Hippocampal formation (tissue), 2 donors: ENCODE measurements at regions not wholly inside any gene's neighbourhood (a gene's known extent, or its start where the extent isn't known, plus 50 kb on each side); places are given as distances from the start of the nearest gene placed in this dataset.
"Not testable (repeated sequence)": the region's sequence is repeated elsewhere in the genome, so short reads cannot be mapped to it uniquely, and the experiment has no call there.

Source experiments
- DNase-seq, 2 donors: peaks; one replicate each; lab custom pipeline; 2025; lab: John Stamatoyannopoulos, UW

DNA sequence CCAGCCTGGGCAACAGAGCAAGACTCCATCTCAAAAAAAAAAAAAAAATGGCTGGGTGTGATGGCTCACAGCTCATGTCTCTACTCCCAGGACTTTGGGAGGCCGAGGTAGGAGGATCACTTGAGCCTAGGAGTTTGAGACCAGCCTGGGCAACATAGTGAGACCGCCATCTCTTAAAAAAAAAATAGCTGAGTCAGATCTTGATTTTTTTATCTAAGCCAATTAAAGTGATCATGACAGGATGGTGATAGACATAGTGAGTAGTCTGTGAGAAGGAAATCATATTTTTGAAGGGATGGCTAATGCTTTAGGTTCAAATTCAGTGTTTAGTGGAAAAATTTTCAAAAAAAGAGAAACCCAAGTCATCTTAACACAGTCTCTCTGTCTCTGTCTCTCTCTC is 114.6 kb upstream of the JARID2 start:
- no peak for DNase-seq

DNA sequence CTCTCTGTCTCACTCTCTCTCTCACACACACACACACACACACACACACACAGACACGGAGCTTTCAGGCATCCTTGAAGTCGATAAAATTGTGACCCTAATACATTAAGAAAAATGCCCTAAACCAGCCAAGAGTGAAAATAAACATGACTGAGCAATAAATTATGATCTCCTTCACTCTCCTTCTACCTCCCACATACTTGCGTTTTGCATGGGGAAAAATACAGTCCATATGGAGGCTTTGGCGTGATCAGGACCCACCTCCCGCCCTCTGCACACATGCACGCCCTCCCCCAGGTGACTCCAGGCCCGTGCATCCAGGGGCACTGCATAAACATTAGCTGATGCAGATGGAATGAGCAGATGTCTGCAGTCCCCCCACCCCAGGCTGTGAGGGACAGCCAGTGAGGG is 114.2 kb upstream of the JARID2 start:
- DNase-seq, result no peak

DNA sequence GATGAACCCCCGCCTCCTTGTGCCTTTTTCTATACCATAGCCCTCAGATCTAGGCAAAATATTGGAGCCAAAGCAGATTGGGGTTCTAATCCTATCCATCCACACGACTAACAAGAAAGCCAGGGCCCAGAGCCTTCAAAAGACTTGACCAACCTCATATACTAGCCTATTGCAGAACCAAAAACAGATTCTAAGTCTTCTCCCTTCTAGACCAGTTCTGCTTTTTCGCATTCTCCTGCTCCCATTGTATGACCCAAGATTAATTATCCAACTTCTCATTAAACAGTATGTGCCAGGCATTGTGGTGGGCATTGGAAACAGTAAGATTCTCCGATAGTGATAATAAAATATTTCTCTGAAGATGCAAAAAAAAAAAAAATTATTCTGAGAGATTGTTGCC is 113.7 kb upstream of the JARID2 start:
- DNase-seq, result no peak

DNA sequence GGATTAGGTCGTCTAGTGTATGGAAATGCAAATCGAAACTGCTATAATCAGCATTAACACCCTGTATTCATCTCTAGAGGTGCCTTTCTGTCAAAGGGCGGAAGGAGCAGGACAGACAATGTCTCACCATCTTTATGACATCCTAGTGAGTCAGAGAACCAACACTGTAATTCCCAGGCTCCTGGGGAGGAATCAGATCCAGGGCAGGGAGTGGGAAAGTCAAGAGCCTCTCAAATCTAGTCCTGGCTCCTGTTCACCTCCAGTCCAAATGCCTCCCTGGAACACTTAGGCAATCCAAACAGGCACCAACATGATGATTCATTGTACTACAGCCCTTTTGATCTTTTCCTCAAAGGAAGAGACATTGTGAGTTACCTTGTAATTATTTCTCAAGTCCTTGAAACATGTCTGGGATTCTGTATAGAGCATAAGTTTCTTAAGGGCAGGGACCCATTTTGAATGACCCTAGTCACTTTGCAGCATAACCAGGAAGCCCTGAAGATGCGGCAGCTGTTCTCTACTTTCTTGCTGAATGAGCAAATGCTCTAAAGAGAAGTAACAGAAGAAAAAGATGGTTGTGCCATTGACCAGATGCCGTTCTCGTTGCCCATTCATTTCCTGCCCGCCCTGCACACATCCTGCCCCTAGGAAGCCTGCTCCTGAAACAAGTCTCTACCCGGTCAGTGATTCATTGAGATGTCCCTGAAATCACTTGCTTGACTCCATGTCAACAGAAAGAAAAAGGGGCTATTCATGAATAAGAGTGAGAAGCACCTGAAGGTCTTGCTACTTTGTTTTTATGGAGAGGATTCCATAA is 112.8 kb upstream of the JARID2 start:
- no peak for DNase-seq

DNA sequence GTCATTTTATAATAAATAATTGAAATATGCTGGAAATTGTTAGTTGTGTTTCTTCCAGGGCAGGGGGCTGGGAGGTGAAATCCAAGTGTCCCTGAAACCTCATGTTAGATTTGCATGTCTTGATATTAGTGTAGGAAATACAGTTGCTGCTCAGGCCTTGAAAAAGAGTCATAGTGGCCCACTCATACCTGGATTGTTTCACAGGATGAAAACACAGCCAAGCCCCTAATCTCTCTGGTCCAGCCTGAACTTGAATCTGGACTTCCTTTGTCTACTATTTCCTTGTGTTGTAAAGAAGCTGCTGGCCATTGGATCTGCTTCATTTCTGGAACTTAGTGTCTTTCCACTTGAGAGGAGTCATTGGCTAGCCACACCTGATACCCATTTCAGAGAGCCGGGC is 108.8 kb upstream of the JARID2 start:
- no peak for DNase-seq

DNA sequence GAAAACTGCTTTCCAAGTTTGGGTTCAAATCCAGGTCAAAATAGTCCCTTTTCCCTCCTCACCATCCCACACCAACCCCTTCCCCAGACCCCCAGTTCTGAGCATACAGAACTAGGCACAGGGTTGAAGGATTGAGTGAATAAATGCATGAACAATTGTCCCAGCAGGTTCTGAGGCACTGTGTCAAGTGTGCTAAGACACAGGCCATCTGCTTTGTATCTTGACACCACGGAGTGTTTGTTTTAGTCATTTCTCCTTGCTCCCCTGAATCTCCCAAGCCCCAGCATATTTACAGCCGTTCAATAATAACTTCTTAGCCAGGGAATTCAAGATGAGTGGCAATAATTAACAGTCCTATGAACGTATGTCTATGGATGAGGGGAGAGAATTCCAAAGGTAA is 102.8 kb upstream of the JARID2 start:
- DNase-seq, result no peak

DNA sequence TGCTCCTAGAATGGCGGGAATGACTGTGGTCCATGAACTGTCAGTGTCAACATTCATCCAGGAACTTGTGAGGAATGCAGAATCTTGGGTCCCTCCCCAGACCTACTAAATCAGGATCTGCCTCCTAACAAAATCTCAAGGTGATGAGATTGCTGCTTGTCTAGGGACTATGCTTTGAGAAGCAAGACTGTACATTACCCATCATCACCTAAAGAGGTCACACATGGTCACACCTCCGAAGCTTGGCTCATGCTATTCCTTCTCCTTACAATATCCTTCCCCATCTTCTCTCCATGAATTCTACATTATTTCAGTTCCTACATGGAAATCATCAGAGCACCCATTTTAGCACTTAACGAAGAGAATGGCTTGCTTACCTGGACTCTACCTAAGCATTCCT is 102.3 kb upstream of the JARID2 start:
- no peak for DNase-seq

DNA sequence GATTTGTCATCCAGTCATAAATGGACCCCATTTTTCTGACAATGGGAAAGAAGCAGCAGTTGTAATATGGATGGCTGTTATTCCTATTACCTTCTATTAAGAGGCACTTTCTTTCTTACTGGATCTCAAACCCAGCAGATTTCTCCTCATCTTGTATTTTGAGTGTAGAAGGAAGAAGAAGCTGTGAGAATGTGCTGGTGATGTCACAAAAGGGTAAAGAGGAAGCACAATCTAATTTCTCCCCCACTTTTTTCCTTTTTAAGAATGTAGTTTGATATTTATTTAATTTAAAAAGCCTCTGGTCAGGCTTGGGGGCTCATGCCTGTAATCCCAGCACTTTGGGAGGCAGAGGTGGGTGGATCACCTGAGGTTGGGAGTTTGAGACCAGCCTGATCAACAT is 100.0 kb upstream of the JARID2 start:
- DNase-seq, result no peak

DNA sequence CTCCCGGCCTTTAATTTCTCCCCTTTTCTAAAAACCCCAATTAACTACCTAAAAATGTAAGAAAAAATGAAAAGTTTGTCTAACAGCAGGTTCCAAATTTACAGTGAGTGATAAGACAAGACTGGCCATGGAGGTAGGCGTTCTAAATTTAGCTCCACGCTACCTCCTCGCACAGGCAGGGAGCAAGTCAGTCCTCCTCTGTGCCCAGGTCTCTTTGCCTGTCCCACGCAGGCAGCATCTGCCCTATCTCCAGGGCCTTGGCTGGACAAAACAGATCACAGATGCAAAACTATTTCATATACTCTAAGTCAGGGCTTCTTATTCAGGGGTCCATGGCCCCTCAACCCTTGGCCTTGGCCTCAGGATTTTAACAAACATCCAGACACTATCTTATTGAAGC is 98.0 kb upstream of the JARID2 start:
- DNase-seq, result no peak

DNA sequence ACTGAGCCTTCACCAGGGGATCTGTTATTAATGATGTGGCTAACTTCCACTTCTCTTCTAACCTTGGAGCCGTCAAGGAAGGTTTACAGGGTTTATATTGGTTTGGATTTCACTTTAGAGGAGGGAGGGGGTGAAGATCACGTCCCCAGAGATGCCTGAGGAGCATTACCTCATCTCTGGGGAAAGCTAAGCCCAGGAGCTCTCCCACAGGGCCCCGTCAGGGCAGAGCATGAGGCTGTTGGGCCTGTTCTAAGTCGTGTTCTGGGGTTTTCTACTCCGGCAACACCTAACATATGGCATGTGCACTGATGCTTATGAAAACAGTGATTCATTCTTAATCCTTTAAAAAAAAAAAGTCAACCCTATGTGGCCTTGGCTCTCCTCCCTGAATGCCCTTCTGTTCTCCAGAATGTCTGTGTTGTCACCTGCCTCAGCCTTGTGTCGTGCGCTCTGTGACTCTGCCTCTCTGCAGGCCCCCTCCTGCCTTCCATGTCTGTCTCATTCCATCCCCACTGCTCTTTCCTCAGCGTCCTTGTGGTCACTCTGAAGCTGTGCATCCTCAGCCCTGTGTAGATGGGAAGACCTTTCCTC is 97.4 kb upstream of the JARID2 start:
- no peak for DNase-seq

DNA sequence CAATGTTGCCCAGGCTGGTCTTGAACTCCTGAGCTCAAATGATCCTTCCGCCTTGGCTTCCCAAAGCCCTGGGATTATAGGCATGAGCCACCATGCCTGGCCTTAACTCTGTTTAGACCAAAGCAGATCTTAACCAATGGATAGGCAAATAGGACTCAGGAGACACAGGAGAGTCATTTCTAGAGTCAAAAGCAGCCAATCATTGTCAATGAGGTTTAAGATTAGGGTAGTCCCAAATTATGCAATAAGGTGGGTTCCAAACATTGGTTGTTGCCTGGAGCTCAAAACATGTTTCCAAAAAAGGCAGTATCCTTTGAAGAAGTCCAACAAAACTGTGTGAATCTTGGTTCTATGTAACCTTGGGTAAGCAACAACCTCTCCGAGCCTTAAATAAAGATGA is 95.7 kb upstream of the JARID2 start:
- no peak for DNase-seq

DNA sequence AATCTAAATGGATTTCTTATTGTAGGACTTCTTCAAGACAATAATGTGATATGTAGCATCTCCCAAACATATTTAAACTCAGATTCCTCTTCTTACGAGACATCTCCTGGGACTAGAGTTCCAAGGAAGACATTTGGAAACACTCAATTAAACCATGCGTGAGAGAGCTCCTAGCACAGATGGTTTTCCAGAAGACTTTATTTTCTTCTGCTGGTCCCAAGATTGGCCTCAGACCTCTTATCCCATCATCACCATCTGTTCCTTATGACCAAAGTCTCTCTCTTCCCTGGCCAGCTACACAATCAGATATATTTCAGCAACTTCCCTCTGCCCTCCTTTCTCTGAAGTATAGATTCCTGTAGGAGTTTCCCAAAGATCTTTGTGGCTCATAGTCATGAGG is 93.2 kb upstream of the JARID2 start:
- no peak for DNase-seq

DNA sequence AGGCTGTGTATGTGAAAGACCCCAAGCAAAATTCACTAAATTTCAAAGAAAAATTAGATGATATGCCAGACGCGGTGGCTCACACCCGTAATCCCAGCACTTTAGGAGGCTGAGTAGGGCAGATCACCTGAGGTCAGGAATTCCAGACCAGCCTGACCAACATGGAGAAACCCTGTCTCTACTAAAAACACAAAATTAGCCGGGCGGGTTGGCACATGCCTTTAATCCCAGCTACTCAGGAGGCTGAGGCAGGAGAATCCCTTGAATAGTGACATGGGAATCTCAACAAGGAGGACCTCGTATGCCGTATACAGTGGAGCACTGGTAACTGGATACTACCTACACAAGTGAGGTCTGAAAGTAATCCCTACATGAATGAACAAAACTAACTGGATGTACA is 92.7 kb upstream of the JARID2 start:
- DNase-seq, result no peak

DNA sequence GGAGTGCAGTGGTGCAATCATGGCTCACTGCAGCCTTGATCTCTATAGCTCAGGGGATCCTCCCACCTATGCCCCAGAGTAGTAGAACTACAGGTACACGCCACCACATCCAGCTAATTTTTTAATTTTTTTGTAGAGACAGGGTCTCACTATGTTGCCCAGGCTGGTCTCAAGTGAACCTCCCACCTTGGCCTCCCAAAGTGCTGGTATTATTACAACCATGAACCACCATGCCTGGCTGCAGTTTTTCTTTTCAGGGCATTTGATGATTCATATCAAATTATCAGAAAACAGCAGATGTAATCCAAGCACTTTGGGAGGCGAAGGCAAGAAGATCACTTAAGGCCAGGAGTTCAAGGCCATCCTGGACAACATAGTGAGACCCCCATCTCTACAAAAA is 88.4 kb upstream of the JARID2 start:
- DNase-seq, result no peak

DNA sequence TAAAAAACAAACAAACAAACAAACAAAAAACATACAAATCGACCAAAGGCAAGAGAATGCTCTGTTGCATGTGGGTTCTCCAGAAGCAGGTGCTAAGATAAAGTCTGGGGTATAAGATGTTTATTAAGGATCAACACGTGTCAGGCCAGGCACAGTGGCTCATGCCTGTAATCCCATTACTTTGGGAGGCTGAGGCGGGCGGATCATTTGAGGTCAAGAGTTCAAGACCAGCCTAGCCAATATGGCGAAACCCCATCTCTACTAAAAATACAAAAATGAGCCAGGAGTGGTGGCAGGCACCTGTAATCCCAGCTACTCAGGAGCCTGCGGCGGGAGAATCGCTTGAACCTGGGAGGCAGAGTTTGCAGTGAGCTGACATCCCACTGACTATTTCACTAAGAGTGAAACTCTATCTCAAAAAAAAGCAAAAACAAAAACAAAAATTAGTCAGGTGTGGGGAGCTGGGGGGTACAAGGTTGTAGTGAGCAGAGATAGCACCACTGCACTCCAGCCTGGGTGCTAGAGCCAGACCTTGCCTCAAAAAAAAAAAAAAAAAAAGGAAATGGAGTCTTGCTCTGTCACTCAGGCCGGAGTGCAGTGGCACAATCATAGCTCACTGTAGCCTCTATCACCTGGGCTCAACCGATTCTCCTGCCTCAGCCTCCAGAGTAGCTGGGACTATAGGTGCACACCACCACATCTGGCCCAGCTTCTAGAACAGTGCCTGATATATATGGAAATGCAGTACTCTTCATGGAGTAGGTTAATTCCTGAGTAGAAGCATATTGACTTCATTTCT is 86.8 kb upstream of the JARID2 start:
- DNase-seq, result no peak

DNA sequence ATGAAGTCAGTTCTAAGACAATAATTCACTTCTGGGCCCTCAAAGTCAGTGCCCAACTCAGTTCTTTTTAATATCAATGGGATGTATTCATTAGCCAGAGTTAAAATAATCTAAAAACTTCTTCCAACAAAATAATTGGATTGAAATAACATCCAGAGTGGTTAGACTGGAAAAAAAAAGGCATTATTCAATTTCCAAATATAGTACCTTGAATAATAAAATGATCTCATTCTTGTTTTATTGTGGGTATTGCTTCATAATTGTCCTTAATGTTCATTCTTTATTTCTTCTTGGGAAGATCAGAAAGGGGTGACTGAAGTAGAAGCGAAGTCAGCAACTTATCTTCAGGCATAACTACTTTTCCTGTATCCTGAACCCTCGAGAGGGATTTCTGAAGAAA is 85.1 kb upstream of the JARID2 start:
- DNase-seq, result no peak

DNA sequence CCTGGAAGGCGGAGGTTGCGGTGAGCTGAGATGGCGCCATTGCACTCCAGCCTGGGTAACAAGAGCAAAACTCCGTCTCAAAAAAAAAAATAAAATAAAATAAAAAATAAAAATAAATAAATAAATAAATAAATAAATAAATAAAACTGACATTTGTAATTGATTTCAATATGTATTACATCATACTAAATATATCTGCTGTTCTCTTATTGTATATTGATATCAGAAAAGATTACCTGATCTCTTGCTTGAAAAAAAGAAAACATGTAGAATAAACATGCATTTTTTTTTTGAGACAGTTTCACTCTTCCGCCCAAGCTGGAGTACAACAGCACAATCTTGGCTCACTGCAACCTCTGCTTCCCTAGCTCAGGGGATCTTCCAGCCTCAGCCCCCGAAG is 81.0 kb upstream of the JARID2 start:
- not testable (repeated sequence) for DNase-seq

DNA sequence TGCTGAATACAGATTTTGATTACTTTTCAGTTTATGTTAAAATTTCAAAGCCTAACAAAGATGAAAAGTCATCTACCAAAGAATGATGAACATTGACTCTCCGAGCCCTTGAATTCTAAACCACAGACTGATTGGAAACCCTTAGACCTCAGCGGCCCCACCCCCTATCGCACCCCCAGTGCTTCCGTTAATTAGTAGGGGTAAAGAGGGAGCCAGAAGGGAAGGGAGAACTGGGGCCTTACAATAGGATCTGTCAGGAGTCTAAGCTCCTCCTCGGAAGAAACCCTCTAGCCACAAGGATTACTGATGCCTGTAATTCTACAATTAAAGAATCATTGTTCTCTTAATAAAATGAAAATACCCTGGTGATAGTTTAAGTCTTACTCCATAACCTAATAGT is 79.7 kb upstream of the JARID2 start:
- DNase-seq, result no peak

DNA sequence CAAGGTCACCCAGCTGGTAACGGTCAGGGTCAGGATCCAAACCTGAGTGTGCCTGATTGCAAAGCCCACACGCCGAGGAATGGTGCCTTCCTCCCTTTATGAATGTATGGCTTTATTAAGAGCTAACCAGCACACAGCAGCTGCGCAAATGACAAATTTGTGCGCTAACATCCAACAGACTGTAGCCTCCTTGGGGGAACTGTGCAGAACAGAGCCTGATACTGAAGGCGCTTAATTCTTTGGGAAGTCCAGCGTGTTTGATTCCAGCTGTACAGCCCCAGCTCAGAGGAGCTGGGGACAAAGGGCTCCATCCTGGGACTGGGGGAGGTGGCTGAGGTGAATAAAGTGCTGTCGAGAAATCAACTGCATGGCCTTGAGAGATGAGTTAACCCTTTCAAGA is 75.7 kb upstream of the JARID2 start:
- DNase-seq, result no peak

DNA sequence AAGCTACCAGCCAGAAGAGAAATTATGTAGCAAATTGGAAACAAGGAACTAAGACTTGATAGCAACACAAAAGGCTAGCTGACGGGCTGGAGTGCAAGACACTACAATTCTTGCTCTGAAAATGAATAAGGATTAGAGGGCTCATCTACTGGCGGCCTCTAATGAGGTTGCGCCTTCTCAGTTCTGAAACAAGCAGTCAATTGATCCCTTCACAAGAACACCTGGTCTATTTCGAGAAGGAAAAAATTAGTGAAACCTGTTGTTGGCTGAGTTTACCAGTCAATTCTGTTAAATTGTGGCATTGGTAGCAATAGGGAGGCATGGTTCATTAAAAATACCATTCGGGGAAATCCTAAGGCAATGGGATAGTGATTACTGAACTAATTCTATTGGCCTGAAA is 74.8 kb upstream of the JARID2 start:
- no peak for DNase-seq

DNA sequence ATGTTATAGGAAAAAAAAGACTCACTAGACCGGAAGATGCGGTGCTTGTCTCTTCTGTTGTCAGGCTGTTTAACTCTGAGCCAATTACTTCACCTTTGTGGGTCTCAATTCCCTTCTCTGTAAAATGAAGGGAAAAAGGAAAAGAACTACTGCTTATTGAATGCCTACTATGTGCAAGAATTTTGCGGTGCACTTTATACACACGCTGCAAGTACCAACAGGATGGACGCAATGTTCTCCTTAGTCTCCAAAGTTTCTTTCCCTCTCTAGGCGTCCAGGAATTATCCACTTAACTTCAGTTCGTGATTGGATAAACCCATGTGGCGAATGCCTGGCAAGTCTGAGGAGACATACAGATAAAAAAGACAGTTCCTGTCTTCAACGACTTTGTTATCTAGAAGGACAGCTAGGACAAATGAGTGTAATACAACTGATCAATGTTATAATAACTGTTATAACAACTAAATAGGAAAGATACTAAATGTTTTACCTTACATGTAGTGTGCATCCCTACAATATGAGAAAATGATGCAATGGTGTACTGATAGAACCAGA is 69.0 kb upstream of the JARID2 start:
- no peak for DNase-seq

DNA sequence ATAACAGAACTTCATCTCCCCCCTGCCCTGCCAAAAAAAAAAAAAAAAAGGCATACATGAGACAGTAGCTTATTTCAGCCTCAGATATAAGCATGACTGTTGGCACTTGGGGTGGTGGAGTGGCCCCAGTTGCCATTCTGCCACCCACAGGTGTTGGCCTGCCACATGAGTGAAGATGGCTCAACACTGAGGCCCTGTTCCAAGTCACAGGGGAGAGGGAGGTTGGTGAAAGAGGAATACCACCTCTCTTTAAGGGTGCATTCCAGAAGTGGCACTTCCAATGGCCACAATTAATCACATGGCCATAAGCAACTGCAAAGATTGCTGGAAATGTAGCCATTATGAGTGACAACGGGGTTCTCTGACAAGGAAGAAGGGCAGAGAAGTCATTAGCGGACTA is 61.9 kb upstream of the JARID2 start:
- no peak for DNase-seq

DNA sequence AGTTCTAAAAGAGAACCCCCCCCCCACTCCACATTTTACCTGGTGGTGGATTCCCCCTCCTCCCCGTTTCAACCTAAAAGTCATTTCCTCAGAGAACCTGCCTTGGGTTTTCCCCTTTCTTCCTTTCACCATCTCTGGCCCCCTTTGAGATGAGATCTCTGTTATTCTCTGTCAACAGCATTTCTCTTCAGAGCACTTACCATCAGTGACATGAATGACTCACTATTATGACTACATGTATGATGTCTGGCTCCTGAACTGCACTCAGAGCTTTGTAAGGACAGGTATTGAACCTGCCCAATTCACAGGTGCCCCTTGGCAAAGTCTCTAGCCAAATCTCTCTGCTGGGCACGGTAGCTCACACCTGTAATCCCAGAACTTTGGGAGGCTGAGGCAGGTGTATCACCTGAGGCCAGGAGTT is 61.4 kb upstream of the JARID2 start:
- no peak for DNase-seq
